Body of pancreas (tissue), 4 donors: ENCODE measurements at regions not wholly inside any gene's neighbourhood (a gene's known extent, or its start where the extent isn't known, plus 50 kb on each side); places are given as distances from the start of the nearest gene placed in this dataset.

Experiments used
- ATAC-seq: fragments of 150-250 bp; one replicate; pipeline ENCODE4 v1.9.1; 2016
- DNase-seq, 4 donors: peaks; one replicate each; pipeline ENCODE4 v3.0.0-alpha.2; 2019
- H3K27ac ChIP-seq, 4 donors: fragments of 200-600 bp; sonication (generic); 1 replicate in 3 of 4; 2 replicates in 1 of 4; pipeline versions ENCODE4 v1.5.1 to v1.6.1; 2016 to 2019; ENCODE audit warnings: mild to moderate bottlenecking in 1 of 4, mixed read lengths in 1 of 4, moderate library complexity in 1 of 4
- H3K27me3 ChIP-seq, 2 donors: fragments of 200-600 bp; sonication (generic); one replicate each; pipeline ENCODE4 v1.6.0; 2016; ENCODE audit warnings: mild to moderate bottlenecking in 1 of 2
- H3K36me3 ChIP-seq, 2 donors: fragments of 200-600 bp; sonication (generic); replicated peaks in 1 of 2; 2 replicates each; pipeline ENCODE4 v1.5.1; 2016; ENCODE audit warnings: low read depth in 2 of 2; ENCODE audit not compliant: insufficient read depth in 1 of 2
- H3K4me1 ChIP-seq: fragments of 200-600 bp; sonication (generic); one replicate; pipeline ENCODE4 v1.6.0; 2016
- H3K4me3 ChIP-seq, 2 donors: fragments of 200-600 bp; sonication (generic); 1 replicate in 1 of 2; 2 replicates in 1 of 2; pipeline ENCODE4 v1.5.1; 2016 to 2019
- H3K9me3 ChIP-seq, 3 donors: fragments of 200-600 bp; sonication (generic); 1 replicate in 2 of 3; 2 replicates in 1 of 3; pipeline ENCODE4 v1.5.1; 2016
- POLR2A ChIP-seq, 3 donors: fragments of 450-650 bp; IDR thresholded peaks; one replicate each; pipeline ENCODE4 v1.6.1; 2016; ENCODE audit warnings: antibody characterized with exemption in 3 of 3, mild to moderate bottlenecking in 2 of 3
- WGBS, 2 donors: methylation state at CpG; one replicate each; pipeline ENCODE4 v1.1.5; 2017; 5-methylcytosine and 5-hydroxymethylcytosine counted together
- intact Hi-C: fragments of 100-400 bp; cut with DNase I; formaldehyde crosslinking; loops from one replicate; pipeline ENCODE4 v1.15.1; 2023
- TF ChIP-seq, protein P1 (sequence below), 7 experiments: fragments of 450-650 bp in 4 of 7; fragments of 200-600 bp in 3 of 7; sonication (generic) in 3 of 7; IDR thresholded peaks; one replicate each; pipeline ENCODE4 v1.5.1; 2016 to 2019; ENCODE audit warnings: antibody characterized with exemption in 7 of 7

DNA sequence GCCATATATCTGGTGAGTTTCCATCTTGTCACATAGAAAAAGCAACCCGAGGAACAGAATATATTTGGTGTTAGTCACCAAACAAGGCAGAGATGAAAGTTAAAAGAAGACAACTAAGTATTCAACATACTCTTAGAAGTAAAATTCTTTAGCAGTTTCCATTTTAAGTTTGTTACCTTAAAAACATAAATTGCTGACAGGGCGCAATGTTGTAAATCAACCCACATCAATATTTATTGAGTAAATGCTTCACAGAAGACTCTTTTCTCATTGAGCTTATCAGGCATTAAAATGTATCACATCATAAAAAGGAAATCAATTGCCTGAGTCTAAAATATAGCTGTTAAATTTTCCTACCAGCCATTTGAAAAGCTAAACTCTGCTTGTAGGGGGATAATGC, 603.0 kb downstream of the FBXO15 start:
- no peak overlapping the region for H3K4me3 ChIP-seq
- H3K9me3 ChIP-seq, result peaks cover 0 to 3% (median 0%) of the 10 kb centered on the region in 3 donors
- intact Hi-C loops, result no loop called here
- WGBS, 2 donors, result 19 to 23% methylated on average over 2 of the region's 2 CpGs
- no peak for TF ChIP-seq POLR2A (IDR thresholded peaks at IDR 0.05)
- TF ChIP-seq, protein P1, sequence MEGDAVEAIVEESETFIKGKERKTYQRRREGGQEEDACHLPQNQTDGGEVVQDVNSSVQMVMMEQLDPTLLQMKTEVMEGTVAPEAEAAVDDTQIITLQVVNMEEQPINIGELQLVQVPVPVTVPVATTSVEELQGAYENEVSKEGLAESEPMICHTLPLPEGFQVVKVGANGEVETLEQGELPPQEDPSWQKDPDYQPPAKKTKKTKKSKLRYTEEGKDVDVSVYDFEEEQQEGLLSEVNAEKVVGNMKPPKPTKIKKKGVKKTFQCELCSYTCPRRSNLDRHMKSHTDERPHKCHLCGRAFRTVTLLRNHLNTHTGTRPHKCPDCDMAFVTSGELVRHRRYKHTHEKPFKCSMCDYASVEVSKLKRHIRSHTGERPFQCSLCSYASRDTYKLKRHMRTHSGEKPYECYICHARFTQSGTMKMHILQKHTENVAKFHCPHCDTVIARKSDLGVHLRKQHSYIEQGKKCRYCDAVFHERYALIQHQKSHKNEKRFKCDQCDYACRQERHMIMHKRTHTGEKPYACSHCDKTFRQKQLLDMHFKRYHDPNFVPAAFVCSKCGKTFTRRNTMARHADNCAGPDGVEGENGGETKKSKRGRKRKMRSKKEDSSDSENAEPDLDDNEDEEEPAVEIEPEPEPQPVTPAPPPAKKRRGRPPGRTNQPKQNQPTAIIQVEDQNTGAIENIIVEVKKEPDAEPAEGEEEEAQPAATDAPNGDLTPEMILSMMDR (IDR thresholded peaks at IDR 0.05), result no peak
- no peak for ATAC-seq
- H3K27ac ChIP-seq, result no peak overlapping the region
- no peaks in the 10 kb centered on the region for H3K4me1 ChIP-seq
- H3K36me3 ChIP-seq, result no peaks in the 10 kb centered on the region
- DNase-seq, result no peak
- H3K27me3 ChIP-seq, result no peaks in the 10 kb centered on the region

DNA sequence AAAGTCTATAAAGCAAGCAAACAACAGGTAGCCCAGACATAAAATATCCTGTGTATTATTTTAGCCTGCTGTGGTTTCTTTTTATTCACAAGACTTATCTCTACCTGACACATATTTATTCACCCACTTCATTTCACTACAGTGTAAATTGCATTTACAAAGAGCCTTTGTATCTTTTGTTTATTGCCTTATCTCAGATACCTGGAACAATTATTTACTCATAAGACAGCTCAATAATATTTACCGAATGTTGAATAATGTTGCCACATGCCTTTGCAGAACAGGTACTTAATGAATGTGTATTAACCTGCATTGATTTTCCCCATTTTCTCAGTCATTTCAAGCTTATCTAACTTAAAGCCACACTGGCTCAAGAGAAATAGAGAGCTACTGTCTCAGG, 603.6 kb downstream of the FBXO15 start:
- TF ChIP-seq POLR2A (IDR thresholded peaks at IDR 0.05), result no peak
- TF ChIP-seq, protein P1 (IDR thresholded peaks at IDR 0.05), result no peak
- no peak overlapping the region for H3K27ac ChIP-seq
- H3K4me3 ChIP-seq, result no peak overlapping the region
- intact Hi-C loops, result no loop called here
- no peaks in the 10 kb centered on the region for H3K36me3 ChIP-seq
- peaks cover 0 to 3% (median 0%) of the 10 kb centered on the region in 3 donors for H3K9me3 ChIP-seq
- H3K4me1 ChIP-seq, result no peaks in the 10 kb centered on the region
- 16 to 21% methylated on average over 1 of the region's 1 CpG for WGBS, 2 donors
- ATAC-seq (peak; percentile 71), DNase-seq (no peak)
- no peaks in the 10 kb centered on the region for H3K27me3 ChIP-seq

DNA sequence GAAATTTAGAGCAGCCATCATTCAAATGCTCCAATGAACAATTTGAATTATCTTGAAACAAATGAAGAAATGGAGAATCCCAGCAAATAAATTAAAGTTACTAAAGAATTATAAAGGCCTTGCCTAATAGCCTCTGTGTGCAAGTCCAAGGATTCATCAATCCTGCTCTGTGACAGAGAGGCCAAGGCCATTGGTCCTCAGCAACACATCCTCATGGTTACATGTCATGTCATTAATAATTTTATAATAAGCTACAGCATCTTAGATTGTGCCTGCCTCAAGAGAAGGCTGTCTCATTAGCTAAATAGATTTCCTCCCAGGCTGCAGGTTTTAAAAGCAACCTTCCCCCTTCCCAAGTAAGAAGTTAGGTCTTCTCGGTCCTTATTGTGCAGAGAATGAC, 611.6 kb downstream of the FBXO15 start:
- intact Hi-C loops, result no loop called here
- ATAC-seq (no peak), DNase-seq (no peak)
- Histone ChIP-seq H3K4me1 (no peaks in the 10 kb centered on the region), H3K27me3 (no peaks in the 10 kb centered on the region), H3K9me3 (no peaks in the 10 kb centered on the region), H3K36me3 (no peaks in the 10 kb centered on the region), H3K4me3 (no peak overlapping the region), H3K27ac (no peak overlapping the region)
- TF ChIP-seq POLR2A (IDR thresholded peaks at IDR 0.05), result no peak
- TF ChIP-seq, protein P1 (IDR thresholded peaks at IDR 0.05), result no peak
- WGBS, 2 donors, result 84 to 87% methylated on average over 1 of the region's 1 CpG

DNA sequence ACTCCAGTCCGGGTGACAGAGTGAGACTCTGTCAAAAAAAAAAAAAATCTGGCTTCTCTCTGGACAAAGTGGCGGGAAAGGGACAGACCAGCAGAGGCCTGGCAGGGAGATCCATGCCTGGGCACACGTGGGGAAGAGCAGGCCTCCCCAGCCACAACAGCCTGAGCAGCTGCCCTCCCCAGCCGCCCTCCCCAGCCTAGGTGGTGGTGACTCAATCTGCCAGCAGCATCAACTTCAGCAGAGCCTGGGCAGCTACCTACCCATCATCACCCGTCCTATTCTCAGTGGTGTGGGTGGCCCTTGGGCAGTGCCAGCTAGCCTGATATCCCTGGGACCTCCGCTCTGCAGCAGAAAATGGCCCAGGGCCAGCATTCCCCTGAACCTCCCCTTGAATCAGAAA, 612.4 kb downstream of the FBXO15 start:
- H3K36me3 ChIP-seq, result no peaks in the 10 kb centered on the region
- intact Hi-C loops, result no loop called here
- 56 to 67% methylated on average over 5 to 6 of the region's 6 CpGs for WGBS, 2 donors

DNA sequence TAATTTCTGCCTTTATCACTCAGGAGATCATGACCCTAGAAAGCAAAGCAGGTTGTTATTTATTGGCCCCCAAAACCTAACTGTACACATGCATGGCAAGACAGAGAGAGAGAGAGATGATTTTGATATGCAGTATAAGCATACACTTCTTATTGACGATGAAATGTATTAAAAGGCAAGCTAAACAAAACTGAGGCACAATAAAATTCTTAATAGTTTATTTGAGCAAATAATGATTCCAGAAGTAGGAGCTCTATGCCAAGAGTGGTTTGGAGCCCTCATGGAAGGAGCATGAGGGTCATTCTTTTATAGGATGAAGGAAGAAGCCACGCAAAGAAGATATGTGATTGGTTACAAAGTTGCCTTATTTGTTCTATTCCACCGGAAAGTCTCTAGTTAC, 616.0 kb downstream of the FBXO15 start:
- 79 to 93% methylated on average over 3 of the region's 3 CpGs for WGBS, 2 donors
- Histone ChIP-seq H3K4me3 (no peak overlapping the region), H3K4me1 (no peaks in the 10 kb centered on the region), H3K27ac (no peak overlapping the region), H3K27me3 (no peaks in the 10 kb centered on the region), H3K36me3 (no peaks in the 10 kb centered on the region), H3K9me3 (no peaks in the 10 kb centered on the region)
- ATAC-seq, result no peak
- TF ChIP-seq, protein P1 (IDR thresholded peaks at IDR 0.05), result no peak
- no peak for TF ChIP-seq POLR2A (IDR thresholded peaks at IDR 0.05)
- intact Hi-C loops, result no loop called here
- DNase-seq, result no peak

More for the DNA sequence above, 612.4 kb downstream of the FBXO15 start:
- Histone ChIP-seq H3K27ac (no peak overlapping the region), H3K9me3 (no peaks in the 10 kb centered on the region), H3K27me3 (no peaks in the 10 kb centered on the region), H3K4me3 (no peak overlapping the region), H3K4me1 (no peaks in the 10 kb centered on the region)
- TF ChIP-seq, protein P1 (IDR thresholded peaks at IDR 0.05), result no peak
- no peak for TF ChIP-seq POLR2A (IDR thresholded peaks at IDR 0.05)
- no peak for ATAC-seq
- DNase-seq, result no peak
